ENCODE measurements at regions not wholly inside any gene's neighbourhood (a gene's known extent, or its start where the extent isn't known, plus 50 kb on each side); places are given as distances from the start of the nearest gene placed in this dataset.
A peak's percentile ranks its signal among the peaks of the same experiment; 100 is the strongest.

DNA sequence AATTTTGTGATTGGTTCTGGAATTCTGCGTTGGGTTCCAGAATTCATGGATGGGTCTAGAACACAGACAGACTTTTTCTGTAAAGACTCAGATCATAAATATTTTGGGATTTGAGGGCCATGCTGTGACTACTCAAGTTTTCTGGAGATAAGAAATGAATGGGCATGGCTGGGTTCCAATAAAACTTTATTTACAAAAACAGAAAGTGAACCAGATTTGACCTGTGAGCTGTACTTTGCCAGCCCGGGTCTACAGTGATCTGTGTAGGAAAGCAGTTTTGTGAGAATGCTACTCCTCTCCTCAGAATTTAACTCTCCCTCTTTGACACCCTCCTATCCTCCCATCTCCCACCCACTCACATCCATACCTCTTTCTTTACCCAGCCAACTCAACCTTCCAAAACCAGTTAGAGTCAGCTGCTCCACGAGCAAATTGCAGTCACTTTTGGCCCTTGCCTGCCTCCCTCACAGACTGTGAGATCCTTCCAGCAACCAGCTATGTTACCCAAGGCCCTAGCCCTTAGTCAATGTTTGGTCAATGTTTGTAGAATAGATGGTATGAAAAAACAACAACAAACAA lies 312.8 kb upstream of the ZMIZ1 start:
- POLR2A ChIA-PET = no interaction called here

DNA sequence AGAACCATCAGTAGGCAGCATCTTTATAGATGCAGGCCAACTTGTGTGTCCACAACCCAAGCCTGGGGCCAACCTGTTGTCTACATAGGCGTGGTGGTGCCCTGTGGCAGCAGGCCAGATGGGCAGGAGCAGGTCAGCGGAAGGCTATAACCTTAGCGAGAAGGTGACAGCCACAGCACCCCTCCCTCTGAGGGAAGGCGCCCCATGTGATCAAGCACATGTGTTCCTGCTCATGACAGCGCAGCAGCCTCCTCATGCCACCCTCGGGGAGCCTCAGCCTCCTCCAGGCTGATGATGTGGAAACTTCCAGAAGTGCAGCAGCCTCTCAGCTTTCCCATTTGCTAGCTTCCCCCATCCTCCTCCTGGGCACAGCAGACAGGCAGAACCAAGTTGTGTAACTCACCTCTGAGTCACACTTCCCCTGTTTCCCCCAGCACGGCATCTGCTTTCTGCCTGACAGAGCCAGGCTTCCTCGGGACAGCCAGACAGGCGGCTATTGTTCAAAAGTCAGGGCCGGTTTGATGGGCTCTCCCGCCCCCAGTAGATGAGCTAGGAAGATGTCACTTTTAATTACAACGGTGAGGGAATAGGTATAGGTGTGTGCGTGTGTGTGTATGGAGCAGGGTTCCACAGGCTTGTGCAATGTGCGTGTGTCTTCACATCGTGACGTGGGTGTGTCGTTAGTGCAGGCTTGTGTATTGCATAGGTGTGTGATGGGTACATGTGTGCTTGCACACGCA lies 312.0 kb upstream of the ZMIZ1 start:
- Mint-ChIP-seq H3K36me3 (no peaks in the 10 kb centered on the region), H3K4me3 (no peak overlapping the region), H3K27ac (no peak overlapping the region), H3K9me3 (no peaks in the 10 kb centered on the region), H3K4me1 (ENCODE audit: low read depth) (peaks cover 15% of the 10 kb centered on the region), H3K27me3 (peaks cover 19% of the 10 kb centered on the region)
- ChIA-PET POLR2A (no interaction called here), CTCF (no interaction called here)
- DNase-seq = peak; percentile 60
- intact Hi-C loops (cut with micrococcal nuclease) = loop anchor here (10.0 kb wide), 1 partner anchor 438 kb away; no protein-coding TSS in a partner anchor

More for the DNA sequence above, 312.8 kb upstream of the ZMIZ1 start:
- Mint-ChIP-seq H3K9me3 (no peaks in the 10 kb centered on the region), H3K4me1 (ENCODE audit: low read depth) (peaks cover 15% of the 10 kb centered on the region), H3K27me3 (peaks cover 23% of the 10 kb centered on the region), H3K4me3 (no peak overlapping the region), H3K36me3 (no peaks in the 10 kb centered on the region), H3K27ac (no peak overlapping the region)
- no peak for DNase-seq
- CTCF ChIA-PET = no interaction called here
- intact Hi-C loops (cut with micrococcal nuclease) = loop anchor here (10.0 kb wide), 1 partner anchor 439 kb away; no protein-coding TSS in a partner anchor

DNA sequence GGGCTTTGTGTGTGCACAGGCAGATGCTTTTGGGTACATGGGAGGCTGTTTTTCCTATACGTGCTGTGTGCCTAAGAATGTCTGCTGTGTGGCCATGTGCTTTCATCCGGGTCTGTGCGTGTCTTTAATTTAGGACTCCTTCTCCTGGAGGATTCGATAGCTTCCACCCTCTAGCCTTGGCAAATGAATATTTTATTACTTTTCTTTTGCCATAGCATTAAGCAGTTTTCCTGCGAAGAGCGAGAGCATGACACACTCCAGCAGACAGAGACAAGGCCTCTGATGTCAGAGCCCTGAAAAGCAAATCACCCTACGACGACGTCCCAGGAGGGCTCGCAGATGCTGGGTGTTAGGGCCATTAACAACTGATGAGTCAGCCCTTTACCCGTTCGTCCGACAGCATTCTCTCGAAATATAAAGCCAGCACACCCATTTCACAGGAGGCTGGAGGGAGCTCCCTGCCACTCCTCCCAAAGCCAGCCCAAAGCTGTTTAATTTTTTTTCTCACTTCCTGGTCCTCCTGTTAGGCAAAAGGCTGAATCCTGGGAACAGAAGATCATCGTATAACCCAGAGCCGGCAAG lies 311.3 kb upstream of the ZMIZ1 start:
- Mint-ChIP-seq H3K27ac (no peak overlapping the region), H3K36me3 (no peaks in the 10 kb centered on the region), H3K4me1 (ENCODE audit: low read depth) (peaks cover 15% of the 10 kb centered on the region), H3K9me3 (no peaks in the 10 kb centered on the region), H3K4me3 (no peak overlapping the region), H3K27me3 (peaks cover 15% of the 10 kb centered on the region)
- CTCF ChIA-PET = no interaction called here
- POLR2A ChIA-PET = no interaction called here
- DNase-seq = no peak
- intact Hi-C loops (cut with micrococcal nuclease) = loop anchor here (10.0 kb wide), 1 partner anchor 437 kb away; no protein-coding TSS in a partner anchor

DNA sequence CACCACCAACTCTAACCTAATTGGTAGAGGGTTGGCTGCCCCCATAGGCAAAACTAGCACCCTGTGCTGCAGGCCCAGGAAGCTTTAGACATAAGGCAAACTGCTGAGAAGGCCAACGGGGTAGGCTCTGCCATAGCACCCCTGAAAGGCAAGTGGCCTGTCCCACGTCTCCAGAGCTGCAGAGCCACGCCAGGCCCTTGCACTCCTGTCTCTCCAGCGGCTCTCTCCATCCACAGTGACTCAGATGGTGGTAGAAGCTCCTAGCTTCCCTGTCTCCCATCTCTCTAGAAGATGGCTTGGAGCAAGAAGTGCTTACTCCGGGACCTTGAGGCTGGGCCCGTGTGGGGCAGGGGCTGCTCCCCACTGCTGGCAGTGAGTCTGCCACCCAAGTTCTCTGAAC lies 310.6 kb upstream of the ZMIZ1 start:
- Mint-ChIP-seq H3K4me1 (ENCODE audit: low read depth) (peaks cover 23% of the 10 kb centered on the region), H3K27ac (no peak overlapping the region), H3K4me3 (no peak overlapping the region), H3K27me3 (peaks cover 16% of the 10 kb centered on the region), H3K36me3 (no peaks in the 10 kb centered on the region), H3K9me3 (no peaks in the 10 kb centered on the region)
- DNase-seq = no peak
- ChIA-PET POLR2A (no interaction called here), CTCF (interaction anchor here (0.8 kb wide), 1 partner anchor 437 kb away, joined by 3 read pairs; no protein-coding TSS in a partner anchor)
- intact Hi-C loops (cut with micrococcal nuclease) = loop anchor here (10.0 kb wide), 1 partner anchor 437 kb away; no protein-coding TSS in a partner anchor

DNA sequence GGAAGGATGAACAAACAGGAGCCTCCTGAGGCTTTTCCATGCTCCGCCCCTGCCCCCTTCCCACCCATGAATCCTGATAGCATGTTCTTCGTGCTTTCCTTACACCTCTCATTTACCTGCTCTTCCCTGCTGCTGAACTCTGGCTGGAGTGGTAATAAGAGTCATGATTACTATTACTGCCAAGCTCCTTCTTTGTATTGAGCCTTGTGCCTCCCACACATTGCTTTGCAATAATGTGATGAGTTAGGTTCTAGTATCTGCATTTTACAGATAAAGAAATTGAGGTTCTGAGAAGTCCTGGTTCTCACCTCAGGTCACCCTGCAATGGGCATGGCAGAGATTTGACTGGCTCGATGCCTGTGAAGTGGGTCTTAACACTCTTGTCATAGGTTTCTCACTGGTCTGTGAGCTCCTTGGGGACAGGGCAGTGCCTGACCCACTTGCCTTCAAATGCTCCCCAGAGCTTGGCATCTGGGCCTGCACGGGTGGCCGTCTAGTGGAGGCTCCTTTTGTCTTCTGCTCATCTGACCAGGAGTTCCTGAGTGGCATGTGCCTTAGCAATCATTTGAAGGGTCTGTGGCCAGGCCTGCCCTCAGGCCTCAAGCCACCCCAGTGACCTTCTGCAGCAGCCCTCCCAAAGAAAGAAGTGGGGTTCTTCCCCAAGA lies 309.2 kb upstream of the ZMIZ1 start:
- Mint-ChIP-seq H3K4me3 (no peak overlapping the region), H3K36me3 (no peaks in the 10 kb centered on the region), H3K9me3 (no peaks in the 10 kb centered on the region), H3K4me1 (ENCODE audit: low read depth) (peaks cover 37% of the 10 kb centered on the region), H3K27me3 (peaks cover 7% of the 10 kb centered on the region), H3K27ac (no peak overlapping the region)
- CTCF ChIA-PET = no interaction called here
- intact Hi-C loops (cut with micrococcal nuclease) = loop anchor here (5.0 to 10.0 kb wide), 3 partner anchors 213 to 715 kb away; no protein-coding TSS in a partner anchor
- POLR2A ChIA-PET = no interaction called here
- no peak for DNase-seq

DNA sequence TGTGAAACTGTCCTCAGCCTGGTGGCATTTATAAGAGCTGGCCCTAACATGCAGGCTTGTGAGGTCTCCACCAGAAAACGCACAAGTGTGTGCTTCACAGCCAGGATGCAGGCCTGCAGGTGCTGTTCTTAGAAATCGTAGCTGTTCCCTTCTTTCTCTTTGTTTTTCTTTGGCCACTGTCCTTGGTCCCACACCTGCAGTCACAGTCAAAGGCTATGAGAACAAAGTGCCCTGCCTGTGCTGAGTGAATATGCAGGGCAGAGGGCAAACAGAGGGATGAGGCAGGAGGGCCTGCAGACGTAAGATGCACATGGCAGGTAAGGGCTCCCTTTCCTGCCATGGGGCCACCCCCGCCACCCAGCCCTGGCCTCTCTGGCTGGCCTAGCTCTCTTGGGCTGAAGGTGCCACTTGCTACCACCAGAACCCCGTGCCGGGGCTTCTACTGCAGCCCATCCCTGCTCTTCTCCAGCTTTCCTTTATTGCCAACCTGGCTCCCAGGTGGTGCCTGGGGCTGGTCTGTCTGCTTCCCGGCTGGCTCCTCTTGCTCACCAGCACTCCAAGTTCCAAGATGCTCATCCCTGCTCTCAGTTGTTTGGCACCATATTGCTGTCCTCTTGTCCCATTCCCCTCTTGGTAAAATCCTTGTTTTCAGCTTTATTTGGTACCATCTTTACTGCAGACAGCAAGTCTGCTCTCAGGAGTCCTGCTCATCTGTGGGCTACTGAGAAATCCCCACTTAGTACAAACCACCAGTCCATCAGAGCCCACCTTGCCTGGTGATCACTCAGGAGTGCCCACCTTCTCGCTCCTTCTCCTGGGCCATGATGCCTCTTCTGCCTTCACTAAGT lies 308.1 kb upstream of the ZMIZ1 start:
- ChIA-PET POLR2A (no interaction called here), CTCF (no interaction called here)
- intact Hi-C loops (cut with micrococcal nuclease) = loop anchor here (5.0 to 10.0 kb wide), 2 partner anchors 212 to 716 kb away; no protein-coding TSS in a partner anchor
- no peak overlapping the region for H3K27ac Mint-ChIP-seq
- peaks cover 4% of the 10 kb centered on the region for H3K27me3 Mint-ChIP-seq
- no peak overlapping the region for H3K4me3 Mint-ChIP-seq
- H3K4me1 Mint-ChIP-seq (ENCODE audit: low read depth) = peaks cover 39% of the 10 kb centered on the region
- no peaks in the 10 kb centered on the region for H3K36me3 Mint-ChIP-seq
- no peak for DNase-seq
- no peaks in the 10 kb centered on the region for H3K9me3 Mint-ChIP-seq

DNA sequence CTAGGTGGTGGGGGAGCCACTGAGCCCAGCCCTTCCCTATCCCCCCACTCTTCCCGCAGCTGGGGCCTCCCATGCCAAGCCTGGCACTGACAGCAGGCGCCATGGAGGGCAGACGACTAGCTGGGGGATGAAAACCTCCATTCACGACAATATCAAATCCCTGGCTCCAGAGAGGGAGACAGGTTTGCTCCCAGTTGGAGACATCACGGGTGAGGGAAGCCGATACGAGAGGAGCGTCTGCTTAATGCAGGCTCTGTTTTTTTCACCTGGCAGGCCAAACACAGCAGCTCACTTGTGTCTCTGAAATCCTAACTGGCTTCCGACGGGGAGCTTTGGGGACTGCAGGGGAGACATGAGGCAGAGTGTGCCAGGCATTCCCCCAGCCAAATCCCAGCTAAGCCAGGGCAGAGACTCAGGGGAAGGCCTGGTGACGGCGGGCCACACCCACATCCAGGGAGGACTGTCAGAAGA lies 307.4 kb upstream of the ZMIZ1 start:
- Mint-ChIP-seq H3K9me3 (no peaks in the 10 kb centered on the region), H3K27ac (no peak overlapping the region), H3K27me3 (peaks cover 3% of the 10 kb centered on the region), H3K36me3 (no peaks in the 10 kb centered on the region), H3K4me1 (ENCODE audit: low read depth) (peaks cover 36% of the 10 kb centered on the region), H3K4me3 (no peak overlapping the region)
- CTCF ChIA-PET = no interaction called here
- DNase-seq = no peak
- intact Hi-C loops (cut with micrococcal nuclease) = loop anchor here (5.0 to 10.0 kb wide), 2 partner anchors 211 to 717 kb away; no protein-coding TSS in a partner anchor
- POLR2A ChIA-PET = no interaction called here

DNA sequence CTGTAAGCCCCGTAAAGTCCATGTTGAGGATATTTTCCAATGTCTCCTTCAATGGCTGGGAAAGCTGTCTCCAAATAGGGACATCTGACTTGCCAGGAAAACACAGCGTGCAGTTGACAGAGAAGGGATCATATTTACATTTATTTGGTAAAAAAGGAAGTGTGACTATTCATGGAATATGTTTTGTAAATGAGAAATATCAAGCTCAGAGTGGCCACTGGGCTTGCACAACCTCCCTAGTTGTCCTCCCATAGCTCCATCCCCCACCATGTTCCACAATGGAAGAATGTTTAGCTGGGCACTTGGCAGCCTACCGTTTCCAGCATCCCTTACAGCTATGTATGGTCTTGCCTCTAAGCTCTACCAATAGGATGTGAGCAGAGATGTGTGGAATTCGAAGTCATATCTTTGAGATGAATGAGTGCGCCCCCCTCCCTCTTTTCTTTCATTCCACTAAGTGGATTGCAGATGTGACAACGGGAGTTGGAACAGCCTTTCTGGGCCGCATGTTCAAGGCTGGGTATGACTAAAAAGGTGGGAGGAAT lies 306.6 kb upstream of the ZMIZ1 start:
- intact Hi-C loops (cut with micrococcal nuclease) = loop anchor here (2.0 to 10.0 kb wide), 3 partner anchors 210 to 717 kb away; partner anchors contain the start of gene ZMIZ1
- Mint-ChIP-seq H3K4me1 (ENCODE audit: low read depth) (peaks cover 31% of the 10 kb centered on the region), H3K4me3 (no peak overlapping the region), H3K9me3 (no peaks in the 10 kb centered on the region), H3K27ac (no peak overlapping the region), H3K27me3 (peaks cover 3% of the 10 kb centered on the region), H3K36me3 (no peaks in the 10 kb centered on the region)
- no peak for DNase-seq
- POLR2A ChIA-PET = no interaction called here
- CTCF ChIA-PET = no interaction called here

DNA sequence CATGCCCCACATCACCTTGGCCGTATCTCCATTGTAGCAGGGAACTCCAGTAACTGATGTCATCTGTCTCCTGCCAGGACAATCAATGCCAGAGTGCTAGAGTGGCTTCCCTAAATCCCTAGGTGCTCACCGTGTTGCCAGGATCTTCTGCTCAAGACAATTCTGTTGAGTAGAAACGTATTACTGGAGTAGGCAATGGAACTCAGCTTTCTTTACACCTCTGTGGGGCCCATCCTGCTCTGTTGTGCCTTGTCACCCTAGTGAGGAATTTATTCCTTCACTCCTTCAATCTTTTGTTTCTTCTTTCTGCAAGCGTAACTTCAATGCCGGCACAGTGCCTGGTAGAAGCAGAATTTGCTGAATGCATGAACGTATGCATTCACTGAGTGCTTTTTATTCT lies 305.5 kb upstream of the ZMIZ1 start:
- H3K27ac Mint-ChIP-seq = peak overlapping the region; percentile 90
- DNase-seq = no peak
- ChIA-PET CTCF (no interaction called here), POLR2A (no interaction called here)
- no peak overlapping the region for H3K4me3 Mint-ChIP-seq
- intact Hi-C loops (cut with micrococcal nuclease) = loop anchor here (2.0 to 10.0 kb wide), 3 partner anchors 209 to 718 kb away; partner anchors contain the start of gene ZMIZ1
- no peaks in the 10 kb centered on the region for H3K9me3 Mint-ChIP-seq
- peaks cover 30% of the 10 kb centered on the region for H3K4me1 Mint-ChIP-seq (ENCODE audit: low read depth)
- peaks cover 3% of the 10 kb centered on the region for H3K27me3 Mint-ChIP-seq
- H3K36me3 Mint-ChIP-seq = no peaks in the 10 kb centered on the region

DNA sequence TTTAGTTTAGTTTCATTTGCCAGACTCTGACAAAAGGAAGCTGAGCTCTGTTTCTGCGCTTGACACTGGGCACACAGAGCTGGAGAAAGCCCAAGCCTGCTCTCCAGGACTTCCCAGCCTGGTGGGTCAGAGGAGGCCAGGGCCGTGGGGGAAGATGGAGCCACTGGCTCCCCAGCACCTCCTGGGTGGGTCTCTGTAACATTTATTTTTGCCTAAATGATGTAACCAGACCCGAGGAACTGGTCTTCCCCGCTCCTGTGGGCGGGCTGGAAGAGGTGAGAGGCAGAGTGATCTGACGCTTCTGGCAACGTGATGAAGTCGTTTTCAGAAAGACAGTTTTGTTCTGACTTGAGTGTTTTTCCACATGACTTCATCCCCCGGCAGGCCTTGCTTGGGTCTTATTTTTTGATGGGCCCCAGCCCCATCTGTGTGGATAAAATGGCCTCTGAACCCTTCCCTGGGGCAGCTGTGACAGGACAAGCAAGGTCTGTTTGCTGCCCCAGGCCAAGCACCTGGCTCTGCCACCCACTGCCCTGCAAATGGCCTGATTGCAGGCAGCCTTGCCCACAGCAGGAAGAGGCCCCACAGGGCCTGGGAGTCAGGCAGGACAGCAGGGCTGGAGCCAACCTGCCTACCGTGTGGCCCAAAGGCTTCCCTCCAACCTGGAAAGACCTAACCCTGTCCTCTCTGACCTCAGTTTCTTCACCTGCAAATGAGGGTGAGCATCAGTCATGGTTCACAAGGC lies 304.9 kb upstream of the ZMIZ1 start:
- H3K9me3 Mint-ChIP-seq = no peaks in the 10 kb centered on the region
- ChIA-PET CTCF (no interaction called here), POLR2A (no interaction called here)
- H3K27me3 Mint-ChIP-seq = peaks cover 3% of the 10 kb centered on the region
- no peak overlapping the region for H3K4me3 Mint-ChIP-seq
- intact Hi-C loops (cut with micrococcal nuclease) = loop anchor here (2.0 to 10.0 kb wide), 3 partner anchors 208 to 719 kb away; partner anchors contain the start of gene ZMIZ1
- peak; percentile 85 for DNase-seq
- H3K27ac Mint-ChIP-seq = peak overlapping the region; percentile 90
- no peaks in the 10 kb centered on the region for H3K36me3 Mint-ChIP-seq
- peaks cover 30% of the 10 kb centered on the region for H3K4me1 Mint-ChIP-seq (ENCODE audit: low read depth)

DNA sequence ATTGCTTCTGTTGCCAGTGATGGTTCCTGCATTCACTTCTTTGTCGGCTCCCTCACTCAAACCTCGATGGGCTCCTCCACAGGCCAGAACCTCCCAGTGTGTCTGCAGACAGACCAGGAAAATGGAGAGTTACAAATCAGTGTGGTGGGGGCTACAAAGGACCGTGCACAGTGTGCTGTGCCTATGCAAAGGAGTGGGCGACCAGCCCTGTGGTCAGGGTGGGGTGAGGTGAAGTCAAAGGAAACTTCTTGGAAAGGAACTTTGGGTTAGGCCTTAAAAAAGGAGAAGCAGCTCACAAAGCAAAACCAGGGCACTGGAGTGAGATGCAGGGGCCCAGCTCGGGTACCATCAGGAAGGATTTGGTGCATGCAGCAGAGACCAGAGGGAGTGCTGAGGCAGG lies 304.3 kb upstream of the ZMIZ1 start:
- Mint-ChIP-seq H3K4me1 (ENCODE audit: low read depth) (peaks cover 29% of the 10 kb centered on the region), H3K27ac (peak overlapping the region; percentile 90), H3K27me3 (peaks cover 3% of the 10 kb centered on the region), H3K4me3 (no peak overlapping the region), H3K9me3 (no peaks in the 10 kb centered on the region), H3K36me3 (no peaks in the 10 kb centered on the region)
- intact Hi-C loops (cut with micrococcal nuclease) = loop anchor here (5.0 to 10.0 kb wide), 2 partner anchors 208 to 720 kb away; no protein-coding TSS in a partner anchor
- peak; percentile 30 for DNase-seq
- ChIA-PET POLR2A (no interaction called here), CTCF (no interaction called here)
